ENCODE measurements at regions not wholly inside any gene's neighbourhood (a gene's known extent, or its start where the extent isn't known, plus 50 kb on each side); places are given as distances from the start of the nearest gene placed in this dataset.

DNA sequence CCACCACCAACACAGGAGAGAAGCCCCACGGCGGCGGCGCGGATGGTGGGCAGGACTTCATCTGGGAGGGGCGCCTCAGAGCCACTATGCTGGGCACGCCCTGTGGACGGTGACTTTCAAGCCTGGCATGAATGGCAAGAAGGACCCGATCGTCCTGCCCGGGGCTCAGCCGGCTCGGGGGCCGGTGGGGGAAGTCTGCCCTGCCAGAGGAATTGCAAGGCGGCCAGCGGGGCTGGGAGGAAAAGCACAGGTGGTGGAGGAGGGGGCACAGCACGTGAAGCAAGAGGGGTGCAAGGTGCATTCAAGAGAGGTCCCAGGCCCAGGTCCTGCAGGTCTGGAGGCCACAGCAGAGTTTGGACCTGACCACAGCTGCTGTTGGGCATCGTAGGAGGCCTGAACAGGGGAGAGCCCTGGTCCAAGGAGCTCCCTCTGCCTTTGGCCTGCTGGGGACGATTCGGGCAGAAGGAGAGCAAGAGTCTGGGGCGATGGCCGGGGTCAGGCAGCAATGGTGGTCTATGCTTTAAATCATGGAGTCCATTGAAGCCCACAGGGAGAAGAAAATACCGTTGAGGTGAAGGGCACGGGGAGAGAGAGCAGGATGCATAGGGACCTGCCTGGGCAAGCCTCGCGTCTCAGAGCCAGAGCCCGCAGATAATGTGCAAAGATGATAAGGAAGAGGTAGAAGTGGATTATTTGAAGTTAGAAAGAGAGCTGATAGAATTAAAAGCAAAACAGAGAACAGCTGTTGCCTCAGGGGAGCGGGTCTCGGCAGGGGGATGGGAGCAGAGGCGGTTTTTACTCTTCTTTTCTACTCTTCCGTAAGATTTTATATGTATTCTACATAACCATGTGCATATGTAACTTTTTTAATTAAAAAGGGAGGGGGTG, 82.6 kb upstream of the SHISAL1 start:
- Histone ChIP-seq H3K4me1 (peaks cover 8% of the 10 kb centered on the region), H3K9me3 (no peaks in the 10 kb centered on the region), H3K27me3 (no peaks in the 10 kb centered on the region), H3K4me3 (ENCODE audit: low read depth, low read length) (no peak overlapping the region), H3K36me3 (no peaks in the 10 kb centered on the region)
- DNase-seq, result peak; percentile 45
- TF ChIP-seq CTCF (IDR thresholded peaks at IDR 0.05; ENCODE audit: low read depth, low read length), result no peak

DNA sequence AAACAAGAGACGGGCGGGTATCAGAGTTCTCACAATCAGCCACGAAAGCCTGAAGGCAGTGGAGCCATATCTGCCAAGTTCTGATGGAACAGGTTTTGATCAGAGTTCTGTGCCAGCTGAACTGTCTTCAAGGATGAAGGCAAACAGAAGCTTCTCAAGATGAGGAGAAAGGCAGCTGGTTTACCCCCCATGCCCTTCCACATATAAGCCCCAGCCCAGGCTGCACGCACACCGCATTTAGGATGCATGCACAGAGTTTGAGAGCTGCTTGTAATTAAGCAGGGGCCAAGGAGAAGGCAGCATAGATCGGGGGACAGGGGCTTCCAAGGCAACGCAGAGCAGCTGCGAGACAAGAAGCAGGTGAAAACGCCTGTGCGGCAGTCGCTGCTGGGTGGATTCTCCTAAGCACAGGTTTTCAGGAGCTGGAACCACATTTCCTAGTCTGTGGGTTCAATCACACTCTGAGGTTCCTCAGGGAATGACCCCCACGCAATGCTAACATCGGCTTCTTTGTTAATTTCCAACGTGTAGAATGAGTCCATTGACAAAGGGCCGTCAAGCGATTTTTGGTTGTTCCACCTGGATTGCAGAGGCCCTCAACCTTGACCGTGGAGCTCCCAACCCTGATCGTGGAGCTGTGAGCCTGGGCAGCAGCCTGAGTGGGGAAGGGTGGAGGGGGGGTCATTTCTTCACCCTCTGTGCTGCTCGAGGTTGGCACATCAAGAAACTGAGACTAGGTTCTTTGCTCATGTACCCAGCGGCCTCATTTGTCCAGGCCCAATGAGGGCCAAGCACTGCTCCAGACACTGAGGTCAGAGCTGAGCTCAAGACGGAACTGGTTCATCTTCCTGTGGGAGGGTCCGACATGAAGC, 81.7 kb upstream of the SHISAL1 start:
- H3K9me3 ChIP-seq, result no peaks in the 10 kb centered on the region
- no peak for TF ChIP-seq CTCF (IDR thresholded peaks at IDR 0.05; ENCODE audit: low read depth, low read length)
- no peak overlapping the region for H3K4me3 ChIP-seq (ENCODE audit: low read depth, low read length)
- no peaks in the 10 kb centered on the region for H3K36me3 ChIP-seq
- peak; percentile 1 for DNase-seq
- peaks cover 8% of the 10 kb centered on the region for H3K4me1 ChIP-seq
- no peaks in the 10 kb centered on the region for H3K27me3 ChIP-seq

GRCh38 chr22:44393066-44393465, 80.3 kb upstream of the SHISAL1 start:
- H3K9me3 ChIP-seq, result no peaks in the 10 kb centered on the region
- no peak overlapping the region for H3K4me3 ChIP-seq (ENCODE audit: low read depth, low read length)
- no peak for TF ChIP-seq CTCF (IDR thresholded peaks at IDR 0.05; ENCODE audit: low read depth, low read length)
- no peaks in the 10 kb centered on the region; the same call in 1 of the 2 replicates for H3K27me3 ChIP-seq
- no peaks in the 10 kb centered on the region for H3K36me3 ChIP-seq
- peak; percentile 5 for DNase-seq
- peaks cover 8% of the 10 kb centered on the region for H3K4me1 ChIP-seq

DNA sequence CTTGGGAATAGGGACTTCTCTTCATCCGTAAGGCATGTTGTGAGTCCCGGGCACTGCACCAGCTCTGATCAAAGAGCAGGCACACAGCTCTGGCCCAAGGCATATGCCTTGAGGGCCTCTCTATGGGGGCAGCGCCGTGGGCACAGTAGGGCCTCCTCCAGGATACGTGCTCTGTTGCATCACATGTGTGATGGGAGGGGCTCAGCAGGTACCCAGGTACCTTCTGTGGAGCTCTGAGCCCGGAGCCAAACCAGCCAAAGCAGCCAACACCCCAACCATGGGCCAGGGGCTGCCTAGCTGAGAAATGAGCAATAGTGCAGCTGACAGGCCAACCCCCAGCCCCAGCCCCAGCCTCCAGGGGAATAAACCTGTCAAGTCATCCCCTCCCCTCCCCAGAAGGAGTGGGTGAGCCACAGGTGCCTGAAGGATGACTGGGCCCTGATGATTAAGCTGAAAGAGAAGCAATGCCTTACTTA, 79.7 kb upstream of the SHISAL1 start:
- TF ChIP-seq CTCF (IDR thresholded peaks at IDR 0.05; ENCODE audit: low read depth, low read length), result no peak
- DNase-seq, result peak; percentile 2

GRCh38 chr22:44391481-44392445, 79.0 kb upstream of the SHISAL1 start:
- peak; percentile 4 for DNase-seq
- H3K4me1 ChIP-seq, result peaks cover 8% of the 10 kb centered on the region
- no peaks in the 10 kb centered on the region for H3K36me3 ChIP-seq
- no peak overlapping the region for H3K4me3 ChIP-seq (ENCODE audit: low read depth, low read length)
- TF ChIP-seq CTCF (IDR thresholded peaks at IDR 0.05; ENCODE audit: low read depth, low read length), result no peak
- H3K9me3 ChIP-seq, result no peaks in the 10 kb centered on the region
- no peaks in the 10 kb centered on the region; the same call in 1 of the 2 replicates for H3K27me3 ChIP-seq

More for the DNA sequence above, 79.7 kb upstream of the SHISAL1 start:
- Histone ChIP-seq H3K36me3 (no peaks in the 10 kb centered on the region), H3K27me3 (no peaks in the 10 kb centered on the region; the same call in 1 of the 2 replicates), H3K4me3 (ENCODE audit: low read depth, low read length) (no peak overlapping the region), H3K9me3 (no peaks in the 10 kb centered on the region), H3K4me1 (peaks cover 8% of the 10 kb centered on the region)
